ENCODE measurements at regions not wholly inside any gene's neighbourhood (a gene's known extent, or its start where the extent isn't known, plus 50 kb on each side); places are given as distances from the start of the nearest gene placed in this dataset.

GRCh38 chr7:115754226-115754625 lies 276.3 kb downstream of the TFEC start:
- H3K27ac ChIP-seq = no peak overlapping the region
- TF ChIP-seq CTCF (conservative IDR thresholded peaks at IDR 0.05) = no peak

GRCh38 chr7:115749924-115750323 lies 280.6 kb downstream of the TFEC start:
- no peak overlapping the region for H3K27ac ChIP-seq
- TF ChIP-seq CTCF (conservative IDR thresholded peaks at IDR 0.05) = no peak

GRCh38 chr7:115748123-115748738 lies 282.3 kb downstream of the TFEC start:
- H3K27ac ChIP-seq = no peak overlapping the region
- TF ChIP-seq CTCF (conservative IDR thresholded peaks at IDR 0.05) = peak; percentile 85

- TF ChIP-seq CTCF (conservative IDR thresholded peaks at IDR 0.05) = no peak
- H3K27ac ChIP-seq = no peak overlapping the region
Measured at GRCh38 chr7:115747174-115747573, 283.4 kb downstream of the TFEC start.

GRCh38 chr7:115740043-115740442 lies 290.5 kb downstream of the TFEC start:
- TF ChIP-seq CTCF (conservative IDR thresholded peaks at IDR 0.05) = no peak
- H3K27ac ChIP-seq = no peak overlapping the region

- no peak for TF ChIP-seq CTCF (conservative IDR thresholded peaks at IDR 0.05)
- H3K27ac ChIP-seq = no peak overlapping the region
Measured at GRCh38 chr7:115734641-115735040, 295.9 kb downstream of the TFEC start.

- no peak for TF ChIP-seq CTCF (conservative IDR thresholded peaks at IDR 0.05)
- no peak overlapping the region for H3K27ac ChIP-seq
Measured at GRCh38 chr7:115731796-115732471, 298.6 kb downstream of the TFEC start.

All from VCaP (cell line).